Liver (tissue), 8 donors: ENCODE measurements at regions not wholly inside any gene's neighbourhood (a gene's known extent, or its start where the extent isn't known, plus 50 kb on each side); places are given as distances from the start of the nearest gene placed in this dataset.

ENCODE experiments used
- DNase-seq: peaks from one replicate; pipeline ENCODE4 v3.0.0-alpha.2; 2017; ENCODE audit warnings: low spot score
- H3K27ac ChIP-seq, 2 donors: one replicate each; pipeline ENCODE4 v1.7.0; 2013; ENCODE audit warnings: inconsistent platforms in 2 of 2, low read length in 2 of 2, control low read depth in 1 of 2, low read depth in 1 of 2, mild to moderate bottlenecking in 1 of 2
- H3K27me3 ChIP-seq, 4 donors: one replicate each; pipeline versions ENCODE4 v1.6.1 to v1.7.0; 2013; ENCODE audit warnings: low read length in 3 of 4, inconsistent platforms in 1 of 4, mild to moderate bottlenecking in 1 of 4, moderate library complexity in 1 of 4; ENCODE audit not compliant: control insufficient read depth in 4 of 4, insufficient read depth in 4 of 4
- H3K36me3 ChIP-seq, 4 donors: one replicate each; pipeline versions ENCODE4 v1.6.1 to v1.7.0; 2013; ENCODE audit warnings: low read length in 3 of 4, mild to moderate bottlenecking in 3 of 4, low read depth in 1 of 4, moderate library complexity in 1 of 4; ENCODE audit not compliant: control insufficient read depth in 4 of 4, insufficient read depth in 3 of 4
- H3K4me1 ChIP-seq, 4 donors: one replicate each; pipeline versions ENCODE4 v1.6.1 to v1.7.0; 2013; ENCODE audit warnings: low read length in 3 of 4, mild to moderate bottlenecking in 3 of 4, moderate library complexity in 1 of 4; ENCODE audit not compliant: control insufficient read depth in 4 of 4, insufficient read depth in 4 of 4
- H3K4me3 ChIP-seq, 3 donors: one replicate each; pipeline versions ENCODE4 v1.6.1 to v1.7.0; 2013; ENCODE audit warnings: low read length in 3 of 3, control low read depth in 1 of 3, low read depth in 1 of 3, mild to moderate bottlenecking in 1 of 3
- H3K9ac ChIP-seq, 2 donors: one replicate each; pipeline ENCODE4 v1.7.0; 2013; ENCODE audit warnings: low read length in 2 of 2, mild to moderate bottlenecking in 2 of 2, moderate library complexity in 2 of 2, control low read depth in 1 of 2, low read depth in 1 of 2
- H3K9me3 ChIP-seq, 4 donors: one replicate each; pipeline versions ENCODE4 v1.6.1 to v1.7.0; 2013; ENCODE audit warnings: low read length in 3 of 4; ENCODE audit not compliant: control insufficient read depth in 4 of 4
- ATF3 ChIP-seq: IDR thresholded peaks from 2 replicates; pipeline ENCODE4 v1.6.1; 2016; ENCODE audit warnings: antibody characterized with exemption
- CTCF ChIP-seq: fragments of 150-350 bp; IDR thresholded peaks from 2 replicates; pipeline ENCODE4 v1.5.1; 2017; ENCODE audit warnings: improper control_type of control experiment, low read depth, low read length; ENCODE audit not compliant: missing input control
- EGR1 ChIP-seq, 2 donors: IDR thresholded peaks; 2 replicates each; pipeline ENCODE4 v1.6.1; 2016 to 2018; ENCODE audit warnings: antibody characterized with exemption in 2 of 2, low read depth in 2 of 2
- FOXA1 ChIP-seq: IDR thresholded peaks from 2 replicates; pipeline ENCODE4 v1.6.1; 2016; ENCODE audit warnings: antibody characterized with exemption
- FOXA2 ChIP-seq: IDR thresholded peaks from 2 replicates; pipeline ENCODE4 v1.6.1; 2016; ENCODE audit warnings: antibody characterized with exemption
- GABPA ChIP-seq, 2 donors: IDR thresholded peaks in 1 of 2; conservative IDR thresholded peaks in 1 of 2; 2 replicates each; pipeline ENCODE4 v1.6.1; 2016; ENCODE audit warnings: antibody characterized with exemption in 2 of 2, mild to moderate bottlenecking in 1 of 2, moderate library complexity in 1 of 2
- HNF4A ChIP-seq, 2 donors: conservative IDR thresholded peaks; 2 replicates each; pipeline ENCODE4 v1.6.1; 2016; ENCODE audit warnings: antibody characterized with exemption in 2 of 2, mild to moderate bottlenecking in 2 of 2
- HNF4G ChIP-seq: IDR thresholded peaks from 2 replicates; pipeline ENCODE4 v1.6.1; 2016; ENCODE audit warnings: antibody characterized with exemption
- JUND ChIP-seq, 2 donors: IDR thresholded peaks; 2 replicates each; pipeline ENCODE4 v1.6.1; 2016; ENCODE audit warnings: antibody characterized with exemption in 2 of 2
- NR2F2 ChIP-seq: IDR thresholded peaks from 2 replicates; pipeline ENCODE4 v1.6.1; 2016; ENCODE audit warnings: antibody characterized with exemption
- RAD21 ChIP-seq, 2 donors: IDR thresholded peaks; 2 replicates each; pipeline ENCODE4 v1.6.1; 2016; ENCODE audit warnings: antibody characterized with exemption in 2 of 2, mild to moderate bottlenecking in 2 of 2
- REST ChIP-seq: IDR thresholded peaks from 2 replicates; pipeline ENCODE4 v1.6.1; 2016; ENCODE audit warnings: antibody characterized with exemption, mild to moderate bottlenecking
- RXRA ChIP-seq, 2 donors: IDR thresholded peaks; 2 replicates each; pipeline ENCODE4 v1.6.1; 2017 to 2018; ENCODE audit warnings: antibody characterized with exemption in 2 of 2, mild to moderate bottlenecking in 1 of 2
- SP1 ChIP-seq: IDR thresholded peaks from 2 replicates; pipeline ENCODE4 v1.6.1; 2018; ENCODE audit warnings: antibody characterized with exemption, mild to moderate bottlenecking
- TAF1 ChIP-seq: conservative IDR thresholded peaks from 2 replicates; pipeline ENCODE4 v1.6.1; 2016; ENCODE audit warnings: antibody characterized with exemption, mild to moderate bottlenecking
- YY1 ChIP-seq: IDR thresholded peaks from 2 replicates; pipeline ENCODE4 v1.6.1; 2016; ENCODE audit warnings: antibody characterized with exemption, mild to moderate bottlenecking
- ZBTB33 ChIP-seq: IDR thresholded peaks from 2 replicates; pipeline ENCODE4 v1.6.1; 2016; ENCODE audit warnings: antibody characterized with exemption
- WGBS: extraction: QIAGEN DNeasy Blood & Tissue Kit; methylation state at CpG from one replicate; pipeline ENCODE4 v1.1.7; 2013; 5-methylcytosine and 5-hydroxymethylcytosine counted together
- TF ChIP-seq, protein P1 (sequence below): IDR thresholded peaks from 2 replicates; pipeline ENCODE4 v1.6.1; 2016; ENCODE audit warnings: antibody characterized with exemption
- donor health status: healthy.
- donor health status: healthy.
- donor health status: healthy.
- donor health status: healthy.
- donor health status: healthy.

- Histone ChIP-seq H3K4me1 (no peaks in the 10 kb centered on the region), H3K27me3 (no peaks in the 10 kb centered on the region), H3K4me3 (no peak overlapping the region), H3K9ac (no peak overlapping the region), H3K9me3 (peaks cover 0 to 2% (median 0%) of the 10 kb centered on the region in 4 donors), H3K36me3 (no peaks in the 10 kb centered on the region), H3K27ac (no peak overlapping the region)
- DNase-seq, result no peak
- WGBS, result 40% methylated on average over 2 of the region's 2 CpGs
- TF ChIP-seq, protein P1, sequence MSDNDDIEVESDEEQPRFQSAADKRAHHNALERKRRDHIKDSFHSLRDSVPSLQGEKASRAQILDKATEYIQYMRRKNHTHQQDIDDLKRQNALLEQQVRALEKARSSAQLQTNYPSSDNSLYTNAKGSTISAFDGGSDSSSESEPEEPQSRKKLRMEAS, result no peak
- TF ChIP-seq HNF4G, result no peak
These were observed 706.1 kb upstream of the CDH18 start for GRCh38 chr5:20694121-20694520.

DNA sequence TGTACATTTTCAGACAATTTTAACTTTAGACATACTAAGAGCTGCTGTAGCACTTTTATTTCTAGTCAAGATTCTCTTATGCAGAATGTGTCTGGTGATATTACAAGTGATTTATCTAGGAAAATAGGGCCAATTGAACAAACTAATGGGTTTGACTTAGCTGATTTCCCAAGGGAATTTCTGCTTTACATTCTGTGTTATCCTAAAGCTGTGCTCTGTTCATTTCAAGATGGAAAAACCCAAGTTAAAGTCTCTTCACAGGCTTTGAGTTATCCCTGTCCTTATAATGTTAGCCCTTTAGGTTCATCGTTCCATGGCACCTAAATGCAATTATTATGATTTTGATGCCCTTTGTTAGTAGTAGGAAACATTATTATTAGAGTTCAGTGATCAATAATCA is 704.9 kb upstream of the CDH18 start:
- Histone ChIP-seq H3K9me3 (peaks cover 0 to 2% (median 0%) of the 10 kb centered on the region in 4 donors), H3K4me1 (no peaks in the 10 kb centered on the region), H3K27me3 (no peaks in the 10 kb centered on the region), H3K9ac (no peak overlapping the region), H3K4me3 (no peak overlapping the region), H3K27ac (no peak overlapping the region), H3K36me3 (no peaks in the 10 kb centered on the region)
- DNase-seq, result no peak
- no peak for TF ChIP-seq CTCF
- TF ChIP-seq GABPA (IDR thresholded peaks at IDR 0.05 in 1 of 2, conservative IDR thresholded peaks at IDR 0.05 in 1 of 2), result no peak
- TF ChIP-seq REST, result no peak
- TF ChIP-seq, protein P1, result no peak
- no peak for TF ChIP-seq FOXA2
- TF ChIP-seq ATF3, result no peak
- no peak for TF ChIP-seq TAF1
- no peak for TF ChIP-seq SP1
- TF ChIP-seq ZBTB33, result no peak
- no peak for TF ChIP-seq RXRA (IDR thresholded peaks at IDR 0.05)
- no peak for TF ChIP-seq EGR1 (IDR thresholded peaks at IDR 0.05; ENCODE audit: low read depth in 2 of 2)
- TF ChIP-seq NR2F2, result no peak
- TF ChIP-seq HNF4G, result no peak
- no peak for TF ChIP-seq RAD21 (IDR thresholded peaks at IDR 0.05)
- TF ChIP-seq HNF4A (conservative IDR thresholded peaks at IDR 0.05), result no peak
- no peak for TF ChIP-seq JUND (IDR thresholded peaks at IDR 0.05)
- no peak for TF ChIP-seq YY1
- TF ChIP-seq FOXA1, result no peak
- 51% methylated on average over 1 of the region's 1 CpG for WGBS
